K562 (cell line): ENCODE measurements at regions not wholly inside any gene's neighbourhood (a gene's known extent, or its start where the extent isn't known, plus 50 kb on each side); places are given as distances from the start of the nearest gene placed in this dataset.

ENCODE experiments used
- ATAC-seq: fragments of 200-7000 bp; cut with Tn5 transposase; 3 replicates; pipeline ENCODE4 v1.9.1; 2020; ENCODE audit warnings: moderate library complexity
- BruUV-seq: library from RNA; stranded (reverse); fragments of 400-500 nt; replicated peaks from 2 replicates; lab custom pipeline; 2021; lab: Mats Ljungman, UMichigan
- CTCF ChIA-PET: fragments of 300-600 bp; formaldehyde crosslinking; extraction: SDS; loops from one replicate; lab custom pipeline; 2021; ENCODE audit warnings: low intra/inter-chr PET ratio; lab: Yijun Ruan, JAX
- POLR2A ChIA-PET: fragments of 300-600, 350-650 bp; sonication (Branson Sonifier 250); formaldehyde crosslinking; extraction: SDS; loops from one replicate; lab custom pipeline; 2021; ENCODE audit warnings: antibody characterized with exemption, inconsistent platforms; lab: Yijun Ruan, JAX
- DNase-seq, 4 experiments: peaks; one replicate each; pipeline versions ENCODE4 v3.0.0 to v3.0.0-alpha.2; 2011 to 2018; ENCODE audit warnings: low spot score in 3 of 4, mixed read lengths in 3 of 4; ENCODE audit errors: extremely low read depth in 1 of 4
- FAIRE-seq: peaks from 2 replicates; lab custom pipeline; 2011; peaks lifted over from hg19 to GRCh38; lab: Jason Lieb, UNC
- H2AFZ ChIP-seq: 2 replicates; pipeline ENCODE4 v1.6.0; 2011; ENCODE audit warnings: low read depth, low read length, control low read depth, inconsistent platforms
- H3K27ac ChIP-seq: fragments of 200-600 bp; 3 replicates; pipeline ENCODE4 v1.8.0; 2011; ENCODE audit warnings: low read depth, mild to moderate bottlenecking, control low read depth, inconsistent platforms, low read length, moderate library complexity, mixed read lengths; ENCODE audit errors: extremely low read depth
- H3K27me3 ChIP-seq, 2 experiments: fragments of 300-600 bp in 1 of 2; 2 replicates in 1 of 2; 3 replicates in 1 of 2; pipeline versions ENCODE4 v1.6.0 to v1.8.0; 2011; ENCODE audit warnings: inconsistent platforms in 2 of 2, low read length in 2 of 2, mild to moderate bottlenecking in 1 of 2, mixed read lengths in 1 of 2, moderate library complexity in 1 of 2; ENCODE audit not compliant: control insufficient read depth in 2 of 2, insufficient read depth in 2 of 2
- H3K36me3 ChIP-seq: fragments of 300-600 bp; 3 replicates; pipeline ENCODE4 v1.8.0; 2011; ENCODE audit warnings: mild to moderate bottlenecking, low read length, inconsistent platforms; ENCODE audit not compliant: control insufficient read depth, insufficient read depth
- H3K4me1 ChIP-seq, 2 experiments: fragments of 200-600 bp in 1 of 2; replicated peaks in 1 of 2; 2 replicates in 1 of 2; 3 replicates in 1 of 2; pipeline versions ENCODE4 v1.5.1 to v1.8.0; 2011; ENCODE audit warnings: inconsistent platforms in 2 of 2, low read length in 2 of 2, mild to moderate bottlenecking in 1 of 2, mixed read lengths in 1 of 2, moderate library complexity in 1 of 2; ENCODE audit not compliant: control insufficient read depth in 2 of 2, insufficient read depth in 2 of 2
- H3K4me2 ChIP-seq: 2 replicates; pipeline ENCODE4 v1.6.1; 2011; ENCODE audit warnings: low read length, control low read depth, inconsistent platforms, mixed read lengths; ENCODE audit not compliant: insufficient read depth
- H3K4me3 ChIP-seq: fragments of 200-600 bp; sonication (generic), shearing (Covaris generic); 2 replicates; pipeline ENCODE4 v1.5.1; 2016; ENCODE audit warnings: control low read depth, inconsistent platforms
- H3K79me2 ChIP-seq: fragments of 200-600 bp; 3 replicates; pipeline ENCODE4 v1.8.0; 2011; ENCODE audit warnings: low read length, inconsistent platforms; ENCODE audit not compliant: control insufficient read depth, insufficient read depth
- H3K9ac ChIP-seq, 2 experiments: 2 replicates each; pipeline versions ENCODE4 v1.6.0 to v1.6.1; 2011; ENCODE audit warnings: low read depth in 2 of 2, low read length in 2 of 2, control low read depth in 1 of 2, inconsistent platforms in 1 of 2, mild to moderate bottlenecking in 1 of 2, mixed read lengths in 1 of 2; ENCODE audit not compliant: insufficient read depth in 1 of 2
- H3K9me1 ChIP-seq: one replicate; pipeline ENCODE4 v1.6.0; 2011; ENCODE audit warnings: inconsistent platforms, mild to moderate bottlenecking, low read length, moderate library complexity; ENCODE audit not compliant: control insufficient read depth, insufficient read depth
- H3K9me3 ChIP-seq: replicated peaks from 2 replicates; pipeline ENCODE4 v1.5.1; 2011; ENCODE audit warnings: low read depth, low read length, inconsistent platforms; ENCODE audit not compliant: control insufficient read depth, insufficient read depth
- H4K20me1 ChIP-seq: replicated peaks from 2 replicates; pipeline ENCODE4 v1.6.1; 2011; ENCODE audit warnings: low read length, inconsistent platforms, mixed read lengths; ENCODE audit not compliant: control insufficient read depth, insufficient read depth
- COPS2 ChIP-seq: fragments of 450-650 bp; conservative IDR thresholded peaks from 2 replicates; pipeline ENCODE4 v1.6.1; 2016; ENCODE audit warnings: mild to moderate bottlenecking, moderate library complexity
- EZH2 ChIP-seq: IDR thresholded peaks from 2 replicates; pipeline ENCODE4 v1.6.1; 2012; ENCODE audit warnings: low read depth, mild to moderate bottlenecking, inconsistent platforms, low read length, borderline replicate concordance
- HMG20A ChIP-seq: fragments of 450-650 bp; formaldehyde crosslinking; conservative IDR thresholded peaks from 2 replicates; pipeline ENCODE4 v1.4.0; 2020; ENCODE audit warnings: mild to moderate bottlenecking, mixed read lengths
- RBFOX2 ChIP-seq: fragments of 200-400 bp; formaldehyde crosslinking; IDR thresholded peaks from 2 replicates; pipeline ENCODE4 v1.6.1; 2017; ENCODE audit warnings: low read depth, mild to moderate bottlenecking, low read length, moderate library complexity
- SMARCE1 ChIP-seq: fragments of 450-650 bp; IDR thresholded peaks from 2 replicates; pipeline ENCODE4 v1.7.1; 2016; ENCODE audit warnings: mild to moderate bottlenecking
- whole genome bisulfite sequencing: fragments of 100-300 bp; shearing (Covaris generic); methylation state at CpG from one replicate; pipeline ENCODE4 v1.1.6; 2016; ENCODE audit warnings: low coverage, mixed read lengths; ENCODE audit not compliant: insufficient coverage; ENCODE audit errors: missing lambda C conversion rate; 5-methylcytosine and 5-hydroxymethylcytosine counted together
- in situ Hi-C: fragments of 300-500 bp; cut with MboI; formaldehyde crosslinking; loops from 4 replicates; pipeline ENCODE4 v1.15.0; 2018; ENCODE audit warnings: inconsistent platforms, mixed read lengths
- intact Hi-C: fragments of 100-400 bp; cut with micrococcal nuclease; formaldehyde crosslinking; loops from 2 replicates; pipeline ENCODE4 v1.14.2; 2022
- TF ChIP-seq, protein P1 (sequence below): fragments of 250-450 bp; sonication (Bioruptor Pico); IDR thresholded peaks from 2 replicates; pipeline ENCODE4 v1.5.1; 2021; ENCODE audit warnings: mild to moderate bottlenecking
- TF ChIP-seq, protein P2 (sequence below): fragments of 150-350 bp; conservative IDR thresholded peaks from 2 replicates; pipeline ENCODE4 v1.6.1; 2014; ENCODE audit warnings: low read length

DNA sequence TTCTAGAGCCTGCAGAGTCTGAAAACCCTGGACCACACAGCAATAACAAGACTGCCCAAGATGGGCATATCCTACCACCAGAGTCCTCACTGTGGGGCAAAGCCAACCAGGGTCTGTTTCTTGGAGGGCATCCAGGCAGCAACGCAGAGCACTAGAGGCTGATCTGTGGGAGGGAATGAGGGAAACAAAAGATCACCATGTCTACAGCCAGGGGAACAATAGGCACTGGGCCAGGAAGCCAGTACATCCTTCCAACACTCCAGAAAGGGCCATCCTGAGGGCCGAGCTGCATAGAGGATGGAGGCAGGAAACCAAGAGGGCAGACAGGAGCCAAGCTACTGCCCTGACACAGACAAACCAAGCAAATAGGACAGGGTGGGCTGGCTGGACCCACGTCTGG, 416.1 kb upstream of the IRX4 start:
- H3K4me3 ChIP-seq: no peak overlapping the region
- DNase-seq (no peak), ATAC-seq (no peak), FAIRE-seq (no peak)
- H4K20me1 ChIP-seq: no peaks in the 10 kb centered on the region; the same call in 1 of the 2 replicates
- H3K36me3 ChIP-seq: no peaks in the 10 kb centered on the region
- no peak overlapping the region for H3K27ac ChIP-seq
- no peak for TF ChIP-seq EZH2
- no peak for TF ChIP-seq COPS2
- no peak for TF ChIP-seq SMARCE1
- TF ChIP-seq RBFOX2: no peak
- TF ChIP-seq HMG20A (CRISPR knock-in tag): no peak
- TF ChIP-seq, protein P1, sequence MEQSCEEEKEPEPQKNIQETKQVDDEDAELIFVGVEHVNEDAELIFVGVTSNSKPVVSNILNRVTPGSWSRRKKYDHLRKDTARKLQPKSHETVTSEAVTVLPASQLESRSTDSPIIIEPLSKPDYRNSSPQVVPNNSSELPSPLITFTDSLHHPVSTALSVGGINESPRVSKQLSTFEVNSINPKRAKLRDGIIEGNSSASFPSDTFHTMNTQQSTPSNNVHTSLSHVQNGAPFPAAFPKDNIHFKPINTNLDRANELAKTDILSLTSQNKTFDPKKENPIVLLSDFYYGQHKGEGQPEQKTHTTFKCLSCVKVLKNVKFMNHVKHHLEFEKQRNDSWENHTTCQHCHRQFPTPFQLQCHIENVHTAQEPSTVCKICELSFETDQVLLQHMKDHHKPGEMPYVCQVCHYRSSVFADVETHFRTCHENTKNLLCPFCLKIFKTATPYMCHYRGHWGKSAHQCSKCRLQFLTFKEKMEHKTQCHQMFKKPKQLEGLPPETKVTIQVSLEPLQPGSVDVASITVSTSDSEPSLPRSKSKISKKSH (CRISPR knock-in tag): no peak
- TF ChIP-seq, protein P2, sequence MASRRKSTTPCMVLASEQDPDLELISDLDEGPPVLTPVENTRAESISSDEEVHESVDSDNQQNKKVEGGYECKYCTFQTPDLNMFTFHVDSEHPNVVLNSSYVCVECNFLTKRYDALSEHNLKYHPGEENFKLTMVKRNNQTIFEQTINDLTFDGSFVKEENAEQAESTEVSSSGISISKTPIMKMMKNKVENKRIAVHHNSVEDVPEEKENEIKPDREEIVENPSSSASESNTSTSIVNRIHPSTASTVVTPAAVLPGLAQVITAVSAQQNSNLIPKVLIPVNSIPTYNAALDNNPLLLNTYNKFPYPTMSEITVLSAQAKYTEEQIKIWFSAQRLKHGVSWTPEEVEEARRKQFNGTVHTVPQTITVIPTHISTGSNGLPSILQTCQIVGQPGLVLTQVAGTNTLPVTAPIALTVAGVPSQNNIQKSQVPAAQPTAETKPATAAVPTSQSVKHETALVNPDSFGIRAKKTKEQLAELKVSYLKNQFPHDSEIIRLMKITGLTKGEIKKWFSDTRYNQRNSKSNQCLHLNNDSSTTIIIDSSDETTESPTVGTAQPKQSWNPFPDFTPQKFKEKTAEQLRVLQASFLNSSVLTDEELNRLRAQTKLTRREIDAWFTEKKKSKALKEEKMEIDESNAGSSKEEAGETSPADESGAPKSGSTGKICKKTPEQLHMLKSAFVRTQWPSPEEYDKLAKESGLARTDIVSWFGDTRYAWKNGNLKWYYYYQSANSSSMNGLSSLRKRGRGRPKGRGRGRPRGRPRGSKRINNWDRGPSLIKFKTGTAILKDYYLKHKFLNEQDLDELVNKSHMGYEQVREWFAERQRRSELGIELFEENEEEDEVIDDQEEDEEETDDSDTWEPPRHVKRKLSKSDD: no peak
- H3K4me1 ChIP-seq: no peaks in the 10 kb centered on the region
- H3K9ac ChIP-seq: no peak overlapping the region
- intact Hi-C loops: no loop called here
- WGBS: 0% methylated on average over 3 of the region's 3 CpGs
- H3K9me1 ChIP-seq: no peaks in the 10 kb centered on the region
- no TSS peak for BruUV-seq
- no peak overlapping the region for H2AFZ ChIP-seq
- peaks cover 14 to 45% of the 10 kb centered on the region in 2 experiments for H3K27me3 ChIP-seq
- H3K4me2 ChIP-seq: no peak overlapping the region
- H3K9me3 ChIP-seq: no peaks in the 10 kb centered on the region
- ChIA-PET CTCF (no interaction called here), POLR2A (no interaction called here)
- in situ Hi-C loops: no loop called here
- no peaks in the 10 kb centered on the region for H3K79me2 ChIP-seq
